Prostate gland (tissue), 2 donors: ENCODE measurements at regions not wholly inside any gene's neighbourhood (a gene's known extent, or its start where the extent isn't known, plus 50 kb on each side); places are given as distances from the start of the nearest gene placed in this dataset.

Experiments
- DNase-seq: peaks from one replicate; pipeline ENCODE4 v3.0.0-alpha.2; 2019; ENCODE audit warnings: low spot score
- H3K27ac ChIP-seq, 2 donors: fragments of 200-600 bp; sonication (generic); 2 replicates each; pipeline ENCODE4 v1.5.1; 2017 to 2019
- H3K27me3 ChIP-seq: fragments of 200-600 bp; sonication (generic); replicated peaks from 2 replicates; pipeline ENCODE4 v1.5.1; 2019; ENCODE audit not compliant: insufficient read depth
- H3K36me3 ChIP-seq, 2 donors: fragments of 200-600 bp; sonication (generic); 1 replicate in 1 of 2; 2 replicates in 1 of 2; pipeline versions ENCODE4 v1.5.1 to v1.8.1; 2017 to 2019
- H3K4me1 ChIP-seq: fragments of 200-600 bp; sonication (generic); replicated peaks from 2 replicates; pipeline ENCODE4 v1.5.1; 2019
- H3K4me3 ChIP-seq, 2 donors: fragments of 200-600 bp; sonication (generic); 2 replicates each; pipeline ENCODE4 v1.5.1; 2017 to 2019
- H3K9me3 ChIP-seq: fragments of 200-600 bp; sonication (generic); 2 replicates; pipeline ENCODE4 v1.5.1; 2017
- POLR2A ChIP-seq: fragments of 450-650 bp; IDR thresholded peaks from one replicate; pipeline ENCODE4 v1.6.1; 2016; ENCODE audit warnings: antibody characterized with exemption, mild to moderate bottlenecking
- POLR2AphosphoS5 ChIP-seq: sonication (generic); formaldehyde crosslinking; IDR thresholded peaks from one replicate; pipeline ENCODE4 v1.6.1; 2017; ENCODE audit warnings: antibody characterized with exemption
- WGBS: methylation state at CpG from one replicate; pipeline ENCODE4 v1.1.5; 2018; 5-methylcytosine and 5-hydroxymethylcytosine counted together
- intact Hi-C: fragments of 100-400 bp; cut with DNase I; formaldehyde crosslinking; loops from one replicate; pipeline ENCODE4 v1.14.2; 2022
- TF ChIP-seq, protein P1 (sequence below), 4 experiments: fragments of 200-600 bp in 2 of 4; fragments of 450-650 bp in 2 of 4; sonication (generic) in 2 of 4; IDR thresholded peaks; 1 replicate in 3 of 4; 2 replicates in 1 of 4; pipeline ENCODE4 v1.5.1; 2016 to 2019; ENCODE audit warnings: antibody characterized with exemption in 4 of 4, mild to moderate bottlenecking in 2 of 4, moderate library complexity in 2 of 4

DNA sequence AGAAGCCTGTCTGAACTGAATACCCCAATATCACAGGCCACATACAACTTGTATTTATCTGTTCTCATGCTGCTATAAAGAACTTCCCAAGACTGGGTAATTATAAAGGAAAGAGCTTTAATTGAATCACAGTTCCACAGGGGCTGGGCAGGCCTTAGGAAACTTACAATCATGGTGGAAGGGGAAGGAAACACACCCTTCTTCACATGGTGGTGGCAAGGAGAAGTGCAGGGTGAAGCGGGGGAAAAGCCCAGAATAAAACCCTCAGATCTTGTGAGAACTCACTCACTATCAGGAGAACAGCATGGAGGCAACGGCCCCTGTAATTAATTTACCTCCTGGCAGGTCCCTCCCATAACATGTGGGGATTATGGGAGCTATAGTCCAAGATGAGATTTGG is 50.3 kb upstream of the FNDC1 start:
- DNase-seq = no peak
- Histone ChIP-seq H3K36me3 (no peaks in the 10 kb centered on the region), H3K9me3 (no peaks in the 10 kb centered on the region), H3K27me3 (no peaks in the 10 kb centered on the region), H3K27ac (no peak overlapping the region), H3K4me1 (no peaks in the 10 kb centered on the region), H3K4me3 (no peak overlapping the region)
- intact Hi-C loops = no loop called here
- WGBS = 89% methylated on average over 2 of the region's 2 CpGs
- TF ChIP-seq POLR2A (no peak), POLR2AphosphoS5 (no peak)
- TF ChIP-seq, protein P1, sequence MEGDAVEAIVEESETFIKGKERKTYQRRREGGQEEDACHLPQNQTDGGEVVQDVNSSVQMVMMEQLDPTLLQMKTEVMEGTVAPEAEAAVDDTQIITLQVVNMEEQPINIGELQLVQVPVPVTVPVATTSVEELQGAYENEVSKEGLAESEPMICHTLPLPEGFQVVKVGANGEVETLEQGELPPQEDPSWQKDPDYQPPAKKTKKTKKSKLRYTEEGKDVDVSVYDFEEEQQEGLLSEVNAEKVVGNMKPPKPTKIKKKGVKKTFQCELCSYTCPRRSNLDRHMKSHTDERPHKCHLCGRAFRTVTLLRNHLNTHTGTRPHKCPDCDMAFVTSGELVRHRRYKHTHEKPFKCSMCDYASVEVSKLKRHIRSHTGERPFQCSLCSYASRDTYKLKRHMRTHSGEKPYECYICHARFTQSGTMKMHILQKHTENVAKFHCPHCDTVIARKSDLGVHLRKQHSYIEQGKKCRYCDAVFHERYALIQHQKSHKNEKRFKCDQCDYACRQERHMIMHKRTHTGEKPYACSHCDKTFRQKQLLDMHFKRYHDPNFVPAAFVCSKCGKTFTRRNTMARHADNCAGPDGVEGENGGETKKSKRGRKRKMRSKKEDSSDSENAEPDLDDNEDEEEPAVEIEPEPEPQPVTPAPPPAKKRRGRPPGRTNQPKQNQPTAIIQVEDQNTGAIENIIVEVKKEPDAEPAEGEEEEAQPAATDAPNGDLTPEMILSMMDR (IDR thresholded peaks at IDR 0.05) = no peak

DNA sequence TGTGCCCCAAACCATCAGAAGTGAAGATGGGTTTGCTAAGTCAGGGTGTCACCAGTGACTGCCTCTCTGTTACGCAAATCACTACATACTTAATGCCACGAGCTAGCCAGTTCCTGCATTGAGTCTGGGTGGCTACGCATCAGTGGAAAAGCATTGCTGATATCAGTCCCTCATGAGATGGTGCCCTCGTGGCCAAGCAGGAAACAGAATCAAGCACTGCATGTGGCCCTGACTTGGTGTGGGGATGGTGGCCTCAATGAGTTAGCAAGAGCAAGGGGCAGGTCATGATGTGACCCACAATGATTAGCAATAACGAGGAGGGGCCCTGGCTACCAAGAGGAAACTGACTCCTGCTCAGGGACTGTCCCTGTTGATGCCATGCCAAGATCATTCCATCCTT is 51.6 kb upstream of the FNDC1 start:
- TF ChIP-seq POLR2AphosphoS5 (no peak), POLR2A (no peak)
- TF ChIP-seq, protein P1 (IDR thresholded peaks at IDR 0.05) = no peak
- no peak overlapping the region for H3K4me3 ChIP-seq
- peak overlapping the region in 1 of 2 donors; percentile 16 for H3K27ac ChIP-seq
- H3K27me3 ChIP-seq = no peaks in the 10 kb centered on the region
- H3K9me3 ChIP-seq = no peaks in the 10 kb centered on the region
- no peaks in the 10 kb centered on the region for H3K36me3 ChIP-seq
- no peak for DNase-seq
- intact Hi-C loops = no loop called here
- 85% methylated on average over 5 of the region's 5 CpGs for WGBS
- no peaks in the 10 kb centered on the region for H3K4me1 ChIP-seq

DNA sequence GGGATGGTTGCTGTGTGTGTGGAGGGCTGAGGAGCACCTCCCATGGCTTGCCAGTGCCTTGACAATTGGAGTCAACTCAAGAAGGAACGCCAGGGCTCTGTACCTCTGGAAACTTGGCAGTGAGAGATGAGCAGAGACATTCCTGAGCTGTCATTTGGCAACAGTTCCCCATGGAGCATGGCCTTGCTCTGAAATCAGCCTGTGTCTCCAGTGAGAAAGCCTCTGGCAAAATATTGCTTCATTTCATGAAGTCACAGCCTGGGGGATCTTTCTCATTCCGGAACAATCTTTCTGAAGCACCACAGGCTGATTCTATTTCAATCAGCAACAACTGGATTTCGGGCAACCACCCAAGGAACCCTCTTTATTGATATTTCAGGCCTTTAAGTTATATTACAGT is 52.2 kb upstream of the FNDC1 start:
- TF ChIP-seq POLR2A (no peak), POLR2AphosphoS5 (no peak)
- TF ChIP-seq, protein P1 (IDR thresholded peaks at IDR 0.05) = no peak

DNA sequence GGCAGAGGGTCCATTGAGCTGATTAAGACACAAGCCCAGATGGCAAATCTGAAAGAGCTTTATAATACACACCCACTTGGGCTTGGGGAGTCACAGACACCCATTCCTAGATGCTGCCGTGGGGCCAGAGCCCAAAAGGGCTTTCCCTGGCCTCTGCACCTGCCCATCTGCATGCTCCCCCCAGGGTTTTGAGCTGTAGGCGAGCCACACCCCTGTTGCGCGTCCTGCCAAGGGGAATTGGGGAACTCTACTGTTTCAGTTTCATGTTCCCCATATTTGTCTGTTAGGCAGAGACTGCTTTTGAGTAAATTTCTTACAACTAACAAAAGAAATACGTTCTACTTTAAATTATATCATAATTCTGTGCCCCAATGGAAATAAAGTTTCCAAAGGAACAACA is 52.9 kb upstream of the FNDC1 start:
- DNase-seq = no peak
- H3K4me3 ChIP-seq = no peak overlapping the region
- intact Hi-C loops = no loop called here
- no peaks in the 10 kb centered on the region for H3K27me3 ChIP-seq
- H3K9me3 ChIP-seq = no peaks in the 10 kb centered on the region
- no peak overlapping the region for H3K27ac ChIP-seq
- H3K4me1 ChIP-seq = no peaks in the 10 kb centered on the region
- no peaks in the 10 kb centered on the region for H3K36me3 ChIP-seq
- no peak for TF ChIP-seq POLR2A
- TF ChIP-seq POLR2AphosphoS5 = no peak
- TF ChIP-seq, protein P1 (IDR thresholded peaks at IDR 0.05) = no peak
- 82% methylated on average over 5 of the region's 5 CpGs for WGBS

More for the DNA sequence above, 52.2 kb upstream of the FNDC1 start:
- Histone ChIP-seq H3K4me1 (no peaks in the 10 kb centered on the region), H3K27me3 (no peaks in the 10 kb centered on the region), H3K9me3 (no peaks in the 10 kb centered on the region), H3K27ac (peak overlapping the region in 1 of 2 donors; percentile 16), H3K36me3 (no peaks in the 10 kb centered on the region), H3K4me3 (no peak overlapping the region)
- no peak for DNase-seq
- intact Hi-C loops = no loop called here
- 37% methylated on average over 3 of the region's 3 CpGs for WGBS

DNA sequence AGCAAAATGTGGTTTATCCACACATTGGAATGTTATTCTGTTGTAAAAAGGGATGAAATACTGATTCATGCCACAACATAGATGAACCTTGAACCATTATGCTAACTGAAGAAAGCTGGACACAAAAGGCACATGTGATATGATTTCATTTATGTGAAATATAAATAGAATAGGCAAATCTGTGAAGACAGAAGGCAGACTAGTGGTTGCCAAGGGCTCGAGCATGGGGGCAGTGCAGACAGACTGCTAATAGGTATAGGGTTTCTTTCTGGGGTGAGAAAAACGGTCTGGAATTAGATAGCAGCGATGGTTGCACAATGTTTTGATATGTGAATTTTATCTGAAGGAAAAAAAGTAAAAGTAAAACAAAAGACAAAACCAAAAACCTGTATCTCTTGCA is 54.6 kb upstream of the FNDC1 start:
- intact Hi-C loops = no loop called here
- TF ChIP-seq, protein P1 (IDR thresholded peaks at IDR 0.05) = no peak
- no peak for TF ChIP-seq POLR2A
- no peak for TF ChIP-seq POLR2AphosphoS5
- no peaks in the 10 kb centered on the region for H3K9me3 ChIP-seq
- no peak for DNase-seq
- H3K4me1 ChIP-seq = no peaks in the 10 kb centered on the region
- no peak overlapping the region for H3K27ac ChIP-seq
- WGBS = 76% methylated on average over 3 of the region's 3 CpGs
- no peak overlapping the region for H3K4me3 ChIP-seq
- H3K36me3 ChIP-seq = no peaks in the 10 kb centered on the region
- no peaks in the 10 kb centered on the region for H3K27me3 ChIP-seq
